HG03064 (cell line): ENCODE measurements at regions not wholly inside any gene's neighbourhood (a gene's known extent, or its start where the extent isn't known, plus 50 kb on each side); places are given as distances from the start of the nearest gene placed in this dataset.
"Not testable (repeated sequence)": the region's sequence is repeated elsewhere in the genome, so short reads cannot be mapped to it uniquely, and the experiment has no call there.

ENCODE experiments used
- ATAC-seq: cut with Tn5 transposase; IDR thresholded peaks from one replicate; pipeline ENCODE4 v1.9.1; 2021; ENCODE audit warnings: low read depth; ENCODE audit not compliant: unreplicated experiment

GRCh38 chr12:34300376-34301250 lies 278.3 kb downstream of the ALG10 start:
- no peak for ATAC-seq

DNA sequence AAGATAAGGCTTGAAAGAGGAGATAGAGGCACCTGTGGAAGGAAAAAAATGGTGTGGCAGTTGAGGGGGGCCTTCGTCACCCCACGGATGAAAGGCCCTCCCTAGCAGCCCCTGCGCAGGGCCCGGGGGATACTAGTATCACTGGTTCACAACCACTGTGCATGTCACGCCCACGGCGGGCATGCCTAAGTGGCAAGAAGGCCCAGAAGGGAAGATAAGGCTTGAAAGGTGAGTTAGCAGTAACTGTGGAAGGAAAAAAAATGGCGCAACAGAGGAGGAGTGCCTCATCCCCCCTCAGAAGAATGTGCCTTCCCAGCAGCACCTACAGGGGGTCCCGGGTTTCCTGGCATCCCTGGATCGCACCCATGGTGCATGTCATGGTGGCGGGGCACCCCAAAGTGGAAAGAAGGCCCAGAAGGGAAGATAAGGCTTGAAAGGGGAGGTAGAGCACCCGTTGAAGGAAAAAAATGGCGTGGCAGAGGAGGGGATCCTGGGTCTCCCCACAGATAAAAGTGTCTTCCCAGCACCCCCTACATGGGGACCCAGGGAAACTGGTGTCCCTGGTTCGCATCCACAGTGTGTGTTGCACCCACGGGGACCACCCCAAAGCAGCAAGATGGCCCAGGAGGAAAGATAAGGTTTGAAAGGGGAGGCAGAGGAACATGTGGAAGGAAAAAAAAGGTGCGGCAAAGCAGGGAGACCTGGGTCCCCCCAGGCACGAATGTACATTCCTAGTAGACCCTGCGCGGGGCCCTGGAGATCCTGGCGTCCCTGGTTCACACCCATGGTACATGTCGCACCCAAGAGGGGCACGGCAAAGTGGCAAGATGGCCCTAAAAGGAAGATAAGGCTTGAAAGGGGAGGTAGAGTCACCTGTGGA lies 279.2 kb downstream of the ALG10 start:
- no peak for ATAC-seq

DNA sequence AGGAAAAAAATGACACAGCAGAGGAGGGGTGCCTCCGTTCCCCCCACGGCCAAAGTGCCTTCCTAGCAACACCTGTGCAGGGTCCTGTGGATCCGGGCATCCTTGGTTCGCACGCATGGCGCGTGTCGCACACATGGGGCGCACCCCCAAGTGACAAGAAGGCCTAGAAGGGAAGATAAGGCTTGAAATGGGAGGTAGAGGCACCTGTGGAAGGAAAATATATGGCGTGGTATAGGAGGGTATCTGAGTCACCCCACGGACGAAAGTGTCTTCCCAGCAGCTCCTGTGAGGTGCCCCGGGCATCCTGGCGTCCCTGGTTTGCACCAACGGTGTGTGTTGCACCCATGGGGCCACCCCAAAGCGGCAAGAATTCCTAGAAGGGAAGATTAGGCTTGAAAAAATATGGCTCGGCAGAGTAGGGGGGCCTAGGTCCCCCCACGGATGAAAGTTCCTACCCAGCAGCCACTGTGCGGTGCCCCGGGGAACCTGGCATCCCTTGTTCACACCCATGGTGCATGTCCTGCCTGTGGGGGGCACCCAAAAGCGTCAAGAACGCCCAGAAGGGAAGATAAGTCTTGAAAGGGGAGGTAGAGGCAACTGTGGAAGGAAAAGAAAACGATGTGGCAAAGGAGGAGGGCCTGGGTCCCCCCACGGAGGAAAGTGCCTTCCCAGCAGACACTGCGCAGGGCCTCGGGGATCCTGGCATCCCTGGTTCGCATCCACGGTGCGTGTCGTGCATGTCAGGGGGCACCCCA lies 280.0 kb downstream of the ALG10 start:
- no peak for ATAC-seq

DNA sequence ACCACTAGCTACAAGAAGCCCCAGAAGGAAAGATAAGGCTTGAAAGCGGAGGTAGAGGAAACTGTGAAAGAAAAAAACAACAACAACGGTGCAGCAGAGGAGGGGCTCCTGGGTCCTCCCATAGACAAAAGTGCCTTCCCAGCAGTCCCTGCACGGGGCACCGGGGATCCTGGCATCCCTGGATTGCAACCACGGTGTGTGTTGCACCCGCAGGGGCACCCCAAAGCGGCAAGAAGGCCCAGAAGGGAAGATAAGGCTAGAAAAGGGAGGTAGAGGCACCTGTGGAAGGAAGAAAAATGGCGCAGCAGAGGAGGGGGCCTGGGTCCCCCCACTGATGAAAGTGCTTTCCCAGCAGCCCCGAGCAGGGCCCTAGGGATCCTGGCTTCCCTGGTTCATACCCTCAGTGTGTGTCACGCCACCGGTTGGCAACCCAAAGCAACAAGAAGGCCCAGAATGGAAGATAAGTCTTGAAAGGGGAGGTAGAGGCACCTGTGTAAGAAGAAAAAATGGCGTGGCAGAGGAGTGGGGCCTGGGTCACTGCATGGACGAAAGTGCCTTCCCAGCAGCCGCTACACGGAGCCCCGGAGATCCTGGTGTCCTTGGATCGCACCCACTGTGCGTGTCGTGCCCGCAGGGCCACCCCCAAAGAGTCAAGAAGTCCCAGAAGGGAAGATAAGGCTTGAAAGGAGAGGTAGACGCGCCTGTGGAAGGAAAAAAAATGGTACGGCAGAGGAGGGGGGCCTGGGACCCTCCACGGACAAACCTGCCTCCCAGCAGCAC lies 281.0 kb downstream of the ALG10 start:
- no peak for ATAC-seq

DNA sequence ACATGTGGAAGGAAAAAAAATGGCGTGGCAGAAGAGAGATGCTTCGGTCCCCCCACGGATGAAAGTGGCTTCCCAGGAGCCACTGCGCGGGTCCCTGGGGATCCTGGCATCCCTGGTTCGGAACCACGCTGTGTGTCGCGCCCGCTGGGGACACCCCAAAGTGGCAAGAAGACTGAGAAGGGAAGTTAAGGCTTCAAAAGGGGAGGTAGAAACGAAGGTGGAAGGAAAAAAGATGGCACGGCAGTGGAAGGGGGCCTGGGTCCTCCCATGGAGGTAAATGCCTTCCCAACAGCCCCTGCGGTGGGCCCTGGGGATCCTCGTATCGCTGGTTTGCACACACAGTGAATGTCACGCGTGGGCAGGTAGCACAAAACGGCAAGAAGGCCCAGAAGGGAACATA lies 281.7 kb downstream of the ALG10 start:
- ATAC-seq: no peak

- no peak for ATAC-seq
Measured at GRCh38 chr12:34304546-34304945, 282.2 kb downstream of the ALG10 start.

DNA sequence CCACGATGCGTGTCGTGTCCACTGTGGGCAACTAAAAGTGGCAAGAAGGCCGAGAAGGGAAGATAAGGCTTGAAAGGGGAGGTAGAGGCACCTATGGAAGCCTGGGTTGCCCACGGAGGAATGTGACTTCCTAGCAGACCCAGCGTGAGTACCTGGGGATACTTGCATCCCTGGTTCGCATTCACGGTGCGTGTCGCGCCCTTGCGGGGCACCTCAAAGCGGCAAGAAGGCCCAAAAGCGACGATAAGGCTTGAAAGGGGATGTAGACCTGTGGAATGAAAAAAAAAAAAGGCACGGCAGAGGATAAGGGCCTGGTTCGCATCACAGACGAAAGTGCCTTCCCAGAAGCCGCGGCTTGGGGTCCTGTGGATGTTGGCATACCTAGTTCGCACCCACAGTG lies 282.9 kb downstream of the ALG10 start:
- ATAC-seq: no peak

- no peak for ATAC-seq
Measured at GRCh38 chr12:34306133-34306830, 284.0 kb downstream of the ALG10 start.

GRCh38 chr12:34309806-34310804 lies 287.8 kb downstream of the ALG10 start:
- ATAC-seq: not testable (repeated sequence)

- ATAC-seq: no peak
Measured at GRCh38 chr12:34311337-34311736, 289.0 kb downstream of the ALG10 start.

GRCh38 chr12:34327671-34328070 lies 305.4 kb downstream of the ALG10 start:
- ATAC-seq: no peak

DNA sequence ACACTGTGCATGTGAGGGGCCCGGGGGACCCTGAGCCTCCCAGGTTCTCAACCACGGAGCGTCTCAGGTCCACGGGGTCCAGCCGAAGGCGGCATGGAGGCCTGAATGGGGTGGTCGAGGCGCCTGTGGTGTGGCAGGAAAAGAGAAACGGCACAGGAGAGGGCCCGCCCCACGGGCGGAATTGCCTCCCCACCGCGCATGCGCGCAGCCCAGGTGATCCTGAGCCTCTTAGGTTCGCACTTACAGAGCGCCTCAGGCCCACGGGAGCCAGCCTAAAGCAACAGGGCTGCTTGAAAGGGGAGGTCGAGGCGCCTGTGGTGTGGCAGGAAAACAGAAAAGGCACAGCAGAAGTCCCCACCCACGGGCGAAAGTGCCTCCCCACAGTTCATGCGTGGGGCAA lies 311.0 kb downstream of the ALG10 start:
- ATAC-seq: no peak

GRCh38 chr12:34334538-34334937 lies 312.2 kb downstream of the ALG10 start:
- ATAC-seq: no peak

DNA sequence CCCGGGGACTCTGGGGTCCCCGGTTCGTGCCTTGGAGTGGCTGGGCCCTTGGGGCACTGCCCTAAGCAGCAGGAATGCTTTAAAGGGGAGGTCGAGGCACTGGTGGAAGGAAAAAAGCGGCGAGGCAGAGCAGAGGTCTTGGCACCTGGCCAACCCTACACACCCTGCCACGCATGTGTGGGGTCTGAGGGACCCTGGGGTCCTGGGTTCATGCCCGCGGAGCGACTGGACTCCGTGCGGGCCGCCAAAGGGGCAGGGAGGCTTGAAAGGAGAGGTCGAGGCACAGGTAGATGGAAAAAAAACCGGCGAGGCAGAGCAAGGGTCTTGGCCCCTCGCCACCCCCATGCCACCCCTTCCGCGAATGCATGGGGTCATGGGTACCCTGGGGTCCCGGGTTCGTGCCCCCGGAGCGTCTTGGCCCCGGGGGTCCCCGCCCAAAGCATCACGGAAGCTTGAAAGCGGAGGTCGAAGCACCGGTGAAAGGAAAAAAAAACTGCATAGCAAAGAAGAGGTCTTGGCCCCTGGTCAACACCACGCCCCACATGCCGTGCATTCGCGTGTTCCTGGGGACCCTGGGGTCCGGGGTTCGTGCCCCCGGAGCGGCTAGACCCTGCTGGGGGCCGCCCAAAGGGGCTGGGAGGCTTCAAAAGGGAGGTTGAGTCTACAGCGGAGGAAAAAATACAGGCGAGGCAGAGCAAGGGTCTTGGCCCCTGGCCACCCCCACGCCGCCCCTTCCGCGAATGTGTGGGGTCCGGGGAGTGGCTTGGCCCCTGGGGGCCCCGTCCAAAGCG lies 312.9 kb downstream of the ALG10 start:
- no peak for ATAC-seq

GRCh38 chr12:34335819-34336262 lies 313.5 kb downstream of the ALG10 start:
- no peak for ATAC-seq

DNA sequence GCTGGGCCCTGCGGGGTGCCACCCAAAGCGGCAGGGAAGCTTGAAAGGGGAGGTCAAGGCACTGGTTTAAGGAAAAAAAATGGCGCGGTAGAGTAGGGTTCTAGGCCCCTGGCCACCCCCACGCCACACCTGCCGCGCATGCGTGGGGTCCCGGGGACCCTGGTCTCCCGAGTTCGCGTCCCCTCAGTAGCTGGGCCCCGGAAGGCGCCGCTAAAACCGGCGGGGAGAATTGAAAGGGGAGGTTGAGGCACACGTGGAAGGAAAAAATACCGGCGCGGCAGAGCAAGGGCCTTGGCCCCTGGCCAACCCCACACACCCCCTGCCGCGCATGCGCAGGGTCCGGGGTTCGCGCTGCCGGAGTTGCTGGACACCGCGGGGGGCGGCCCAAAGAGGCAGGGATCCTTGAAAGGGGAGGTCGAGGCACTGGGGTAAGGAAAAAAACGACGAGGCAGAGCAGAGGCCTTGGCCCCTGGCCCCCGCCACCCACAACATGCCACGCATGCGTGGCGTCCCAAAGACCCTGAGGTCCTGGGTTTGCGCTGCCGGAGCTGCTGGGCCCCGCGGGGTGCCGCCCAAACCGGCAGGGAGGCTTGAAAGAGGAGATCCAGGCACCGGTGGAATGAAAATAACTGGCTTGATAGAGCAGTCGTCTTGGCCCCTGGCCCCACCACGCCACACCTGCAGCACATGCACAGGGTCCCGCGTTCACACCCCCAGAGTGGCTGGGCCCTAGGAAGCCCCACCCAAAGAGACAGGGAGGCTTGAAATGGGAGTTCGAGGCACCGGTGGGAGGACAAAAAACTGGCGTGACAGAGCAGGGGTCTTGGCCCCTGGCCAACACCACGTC lies 314.5 kb downstream of the ALG10 start:
- ATAC-seq: no peak

DNA sequence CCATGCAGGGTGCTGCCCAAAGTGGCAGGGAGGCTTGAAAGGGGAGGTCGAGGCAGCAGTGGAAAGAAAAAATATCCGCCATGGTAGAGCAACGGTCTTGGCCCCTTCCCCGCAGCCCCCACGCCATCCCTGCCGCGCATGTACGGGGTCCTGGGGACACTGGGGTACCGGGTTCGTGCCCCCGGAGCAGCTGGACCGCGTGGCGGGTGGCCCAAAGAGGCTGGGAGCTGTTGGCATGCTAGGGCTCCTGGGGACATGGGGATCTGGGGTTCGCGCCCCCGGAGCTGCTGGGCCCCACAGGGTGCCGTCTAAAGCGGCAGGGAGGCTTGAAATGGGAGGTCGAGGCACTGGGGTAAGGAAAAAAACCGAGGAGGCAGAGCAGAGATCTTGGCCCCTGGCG lies 316.5 kb downstream of the ALG10 start:
- ATAC-seq: no peak
